ENCODE measurements at regions not wholly inside any gene's neighbourhood (a gene's known extent, or its start where the extent isn't known, plus 50 kb on each side); places are given as distances from the start of the nearest gene placed in this dataset.

DNA sequence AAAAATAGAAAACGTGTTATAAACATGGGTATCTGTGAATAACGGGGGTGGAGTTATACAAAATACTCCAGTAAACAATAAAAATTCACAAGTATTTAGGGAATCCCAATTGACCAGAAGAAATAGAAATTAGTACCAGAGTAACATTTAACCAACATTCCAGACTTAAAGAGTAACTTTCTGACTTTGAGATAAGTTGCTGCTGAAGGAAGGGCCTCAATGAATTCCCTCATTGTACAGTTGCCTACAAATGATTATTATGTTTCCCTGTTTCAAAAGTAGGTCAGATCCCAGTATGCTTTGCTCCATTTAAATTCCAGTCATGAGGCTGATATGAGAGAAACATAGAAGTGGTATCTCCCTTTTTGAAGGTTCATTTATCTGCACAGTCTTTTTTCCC, 88.3 kb upstream of the KCNH7 start:
- TF ChIP-seq CTCF (IDR thresholded peaks at IDR 0.05; ENCODE audit: low read length) (no peak), EZH2 (IDR thresholded peaks at IDR 0.05; ENCODE audit: borderline replicate concordance, low read length) (no peak)

Measured in OCI-LY1 (cell line).